Ovary (tissue), 3 donors: ENCODE measurements at regions not wholly inside any gene's neighbourhood (a gene's known extent, or its start where the extent isn't known, plus 50 kb on each side); places are given as distances from the start of the nearest gene placed in this dataset.

Source experiments
- EP300 ChIP-seq: sonication (generic); formaldehyde crosslinking; IDR thresholded peaks from one replicate; pipeline ENCODE4 v1.6.1; 2017; ENCODE audit warnings: antibody characterized with exemption
- POLR2A ChIP-seq: fragments of 450-650 bp; IDR thresholded peaks from one replicate; pipeline ENCODE4 v1.6.1; 2017; ENCODE audit warnings: antibody characterized with exemption, mild to moderate bottlenecking, moderate library complexity
- TF ChIP-seq, protein P1 (sequence below), 3 donors: fragments of 450-650 bp in 2 of 3; fragments of 200-600 bp in 1 of 3; IDR thresholded peaks; one replicate each; pipeline versions ENCODE4 v1.5.1 to v1.8.0; 2016 to 2022; ENCODE audit warnings: antibody characterized with exemption in 3 of 3, mild to moderate bottlenecking in 1 of 3
- donor health status: DM: no; HTN: no; CAD: no.

GRCh38 chr14:98411154-98411553, 860.8 kb downstream of the BCL11B start:
- TF ChIP-seq, protein P1, sequence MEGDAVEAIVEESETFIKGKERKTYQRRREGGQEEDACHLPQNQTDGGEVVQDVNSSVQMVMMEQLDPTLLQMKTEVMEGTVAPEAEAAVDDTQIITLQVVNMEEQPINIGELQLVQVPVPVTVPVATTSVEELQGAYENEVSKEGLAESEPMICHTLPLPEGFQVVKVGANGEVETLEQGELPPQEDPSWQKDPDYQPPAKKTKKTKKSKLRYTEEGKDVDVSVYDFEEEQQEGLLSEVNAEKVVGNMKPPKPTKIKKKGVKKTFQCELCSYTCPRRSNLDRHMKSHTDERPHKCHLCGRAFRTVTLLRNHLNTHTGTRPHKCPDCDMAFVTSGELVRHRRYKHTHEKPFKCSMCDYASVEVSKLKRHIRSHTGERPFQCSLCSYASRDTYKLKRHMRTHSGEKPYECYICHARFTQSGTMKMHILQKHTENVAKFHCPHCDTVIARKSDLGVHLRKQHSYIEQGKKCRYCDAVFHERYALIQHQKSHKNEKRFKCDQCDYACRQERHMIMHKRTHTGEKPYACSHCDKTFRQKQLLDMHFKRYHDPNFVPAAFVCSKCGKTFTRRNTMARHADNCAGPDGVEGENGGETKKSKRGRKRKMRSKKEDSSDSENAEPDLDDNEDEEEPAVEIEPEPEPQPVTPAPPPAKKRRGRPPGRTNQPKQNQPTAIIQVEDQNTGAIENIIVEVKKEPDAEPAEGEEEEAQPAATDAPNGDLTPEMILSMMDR (IDR thresholded peaks at IDR 0.05), result no peak
- no peak for TF ChIP-seq POLR2A
- no peak for TF ChIP-seq EP300
